GM12875 (cell line): ENCODE measurements at regions not wholly inside any gene's neighbourhood (a gene's known extent, or its start where the extent isn't known, plus 50 kb on each side); places are given as distances from the start of the nearest gene placed in this dataset.

Experiments
- H3K4me3 ChIP-seq: one replicate; pipeline ENCODE4 v1.5.1; 2011; ENCODE audit warnings: low read depth, low read length, control low read depth
- CTCF ChIP-seq: IDR thresholded peaks from 2 replicates; pipeline ENCODE4 v1.5.1; 2011; ENCODE audit warnings: low read depth, mild to moderate bottlenecking, control low read depth, inconsistent platforms, low read length, moderate library complexity, borderline replicate concordance; ENCODE audit not compliant: insufficient read depth

- no peak for TF ChIP-seq CTCF
- no peak overlapping the region for H3K4me3 ChIP-seq
Measured at GRCh38 chr12:92248977-92249376, 103.3 kb upstream of the BTG1 start.

- TF ChIP-seq CTCF, result no peak
- H3K4me3 ChIP-seq, result no peak overlapping the region
Measured at GRCh38 chr12:92244036-92244435, 98.4 kb upstream of the BTG1 start.

- H3K4me3 ChIP-seq, result no peak overlapping the region
- no peak for TF ChIP-seq CTCF
Measured at GRCh38 chr12:92242907-92243306, 97.3 kb upstream of the BTG1 start.

- TF ChIP-seq CTCF, result no peak
- H3K4me3 ChIP-seq, result no peak overlapping the region
Measured at GRCh38 chr12:92237762-92238523, 92.3 kb upstream of the BTG1 start.

GRCh38 chr12:92237262-92237661, 91.6 kb upstream of the BTG1 start:
- TF ChIP-seq CTCF, result no peak
- H3K4me3 ChIP-seq, result no peak overlapping the region

- TF ChIP-seq CTCF, result no peak
- H3K4me3 ChIP-seq, result no peak overlapping the region
Measured at GRCh38 chr12:92235703-92236472, 90.2 kb upstream of the BTG1 start.

GRCh38 chr12:92234533-92234932, 88.9 kb upstream of the BTG1 start:
- H3K4me3 ChIP-seq, result no peak overlapping the region
- no peak for TF ChIP-seq CTCF
